Astrocyte of the cerebellum (primary cell): ENCODE measurements at regions not wholly inside any gene's neighbourhood (a gene's known extent, or its start where the extent isn't known, plus 50 kb on each side); places are given as distances from the start of the nearest gene placed in this dataset.

Experiments used
- DNase-seq: peaks from one replicate; pipeline ENCODE4 v3.0.0-alpha.2; 2011; ENCODE audit warnings: low read depth
- H3K4me3 ChIP-seq: 2 replicates; pipeline ENCODE4 v1.5.1; 2011; ENCODE audit warnings: mild to moderate bottlenecking, low read depth, low read length, moderate library complexity
- CTCF ChIP-seq: IDR thresholded peaks from 2 replicates; pipeline ENCODE4 v1.5.1; 2012; ENCODE audit warnings: low read length, low read depth, moderate library complexity, mild to moderate bottlenecking; ENCODE audit errors: missing control alignments
- in situ Hi-C: cut with HindIII; loops from 2 replicates; pipeline ENCODE4 v1.10.0; 2017; ENCODE audit warnings: low sequenced_read_pairs

- no peak for DNase-seq
- TF ChIP-seq CTCF: no peak
- in situ Hi-C loops: no loop called here
- no peak overlapping the region for H3K4me3 ChIP-seq
Observed at GRCh38 chr12:70121562-70121961, 121.7 kb upstream of the CNOT2 start.

GRCh38 chr12:70122804-70123203 lies 120.4 kb upstream of the CNOT2 start:
- DNase-seq: no peak
- TF ChIP-seq CTCF: no peak
- H3K4me3 ChIP-seq: no peak overlapping the region
- in situ Hi-C loops: no loop called here

- no peak overlapping the region for H3K4me3 ChIP-seq
- no peak for TF ChIP-seq CTCF
- no peak for DNase-seq
- in situ Hi-C loops: no loop called here
Observed at GRCh38 chr12:70149013-70149412, 94.2 kb upstream of the CNOT2 start.

- DNase-seq: no peak
- H3K4me3 ChIP-seq: no peak overlapping the region
- TF ChIP-seq CTCF: no peak
- in situ Hi-C loops: no loop called here
Observed at GRCh38 chr12:70149665-70150064, 93.6 kb upstream of the CNOT2 start.

- in situ Hi-C loops: no loop called here
- no peak for TF ChIP-seq CTCF
- no peak for DNase-seq
Observed at GRCh38 chr12:70150230-70150629, 93.0 kb upstream of the CNOT2 start.

DNA sequence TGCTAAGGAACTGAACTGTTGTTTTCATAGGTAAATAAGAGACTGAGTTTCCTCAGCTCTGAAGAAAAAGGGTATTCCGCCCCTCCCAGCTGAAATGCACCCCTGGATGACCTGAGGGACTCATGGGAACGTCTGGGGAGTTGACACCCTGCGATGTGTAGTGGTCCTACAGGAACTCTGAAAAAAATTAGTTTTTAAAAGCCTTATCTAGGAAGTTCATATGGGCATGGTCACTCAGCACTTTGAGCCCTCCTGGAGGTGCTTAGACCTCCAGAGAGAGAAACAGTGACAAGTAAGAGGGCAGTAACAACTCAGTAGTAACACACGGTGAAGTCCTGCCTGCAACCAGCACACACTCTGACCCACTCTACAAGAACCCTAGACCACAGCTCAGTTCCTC lies 91.2 kb upstream of the CNOT2 start:
- no peak for DNase-seq
- no peak overlapping the region for H3K4me3 ChIP-seq
- in situ Hi-C loops: no loop called here
- TF ChIP-seq CTCF: no peak

More at GRCh38 chr12:70150230-70150629, 93.0 kb upstream of the CNOT2 start:
- H3K4me3 ChIP-seq: no peak overlapping the region
